Kidney (tissue), 13 donors: ENCODE measurements at regions not wholly inside any gene's neighbourhood (a gene's known extent, or its start where the extent isn't known, plus 50 kb on each side); places are given as distances from the start of the nearest gene placed in this dataset.
A peak's percentile ranks its signal among the peaks of the same experiment; 100 is the strongest.

Source experiments
- DNase-seq, 5 donors: peaks; one replicate each; pipeline ENCODE4 v3.0.0-alpha.2; 2013 to 2020
- FAIRE-seq: peaks from 2 replicates; lab custom pipeline; 2012; peaks lifted over from hg19 to GRCh38; lab: Jason Lieb, UNC
- H3K27ac ChIP-seq, 2 donors: one replicate each; pipeline ENCODE4 v1.7.0; 2013; ENCODE audit warnings: low read depth in 2 of 2, low read length in 2 of 2, inconsistent platforms in 1 of 2
- H3K27me3 ChIP-seq: one replicate; pipeline ENCODE4 v1.7.1; 2013; ENCODE audit warnings: low read length, inconsistent platforms; ENCODE audit not compliant: control insufficient read depth, insufficient read depth
- H3K36me3 ChIP-seq, 3 donors: one replicate each; pipeline versions ENCODE4 v1.7.0 to v1.7.1; 2013; ENCODE audit warnings: low read length in 3 of 3, control low read depth in 1 of 3, inconsistent platforms in 1 of 3; ENCODE audit not compliant: insufficient read depth in 3 of 3, control insufficient read depth in 2 of 3
- H3K4me1 ChIP-seq, 3 donors: one replicate each; pipeline versions ENCODE4 v1.7.0 to v1.7.1; 2013; ENCODE audit warnings: low read length in 3 of 3, inconsistent platforms in 1 of 3, low read depth in 1 of 3; ENCODE audit not compliant: control insufficient read depth in 2 of 3, insufficient read depth in 2 of 3
- H3K4me3 ChIP-seq, 3 donors: one replicate each; pipeline versions ENCODE4 v1.7.0 to v1.8.1; 2013; ENCODE audit warnings: low read length in 3 of 3, control low read depth in 1 of 3, inconsistent platforms in 1 of 3
- H3K9ac ChIP-seq, 3 donors: one replicate each; pipeline versions ENCODE4 v1.7.0 to v1.7.1; 2013; ENCODE audit warnings: low read length in 3 of 3, control low read depth in 1 of 3, inconsistent platforms in 1 of 3
- H3K9me3 ChIP-seq, 3 donors: one replicate each; pipeline versions ENCODE4 v1.7.0 to v1.7.1; 2013; ENCODE audit warnings: low read length in 3 of 3, control low read depth in 1 of 3, inconsistent platforms in 1 of 3; ENCODE audit not compliant: control insufficient read depth in 2 of 3, insufficient read depth in 1 of 3
- intact Hi-C: fragments of 100-400 bp; cut with DNase I; formaldehyde crosslinking; loops from one replicate; pipeline ENCODE4 v1.11.1; 2022
- TF ChIP-seq, protein P1 (sequence below): IDR thresholded peaks from 3 replicates; pipeline ENCODE4 v1.5.1; 2012; ENCODE audit warnings: mild to moderate bottlenecking, moderate library complexity, borderline replicate concordance; ENCODE audit not compliant: insufficient read depth; ENCODE audit errors: extremely low read depth
- donor health status: control.
- donor health status: control.
- donor health status: control.
- donor health status: control.
- donor health status: control.
- donor health status: DM: yes; HTN: yes; CAD: no.
- donor health status: Normal renal cell carcinoma (clear cell type).

DNA sequence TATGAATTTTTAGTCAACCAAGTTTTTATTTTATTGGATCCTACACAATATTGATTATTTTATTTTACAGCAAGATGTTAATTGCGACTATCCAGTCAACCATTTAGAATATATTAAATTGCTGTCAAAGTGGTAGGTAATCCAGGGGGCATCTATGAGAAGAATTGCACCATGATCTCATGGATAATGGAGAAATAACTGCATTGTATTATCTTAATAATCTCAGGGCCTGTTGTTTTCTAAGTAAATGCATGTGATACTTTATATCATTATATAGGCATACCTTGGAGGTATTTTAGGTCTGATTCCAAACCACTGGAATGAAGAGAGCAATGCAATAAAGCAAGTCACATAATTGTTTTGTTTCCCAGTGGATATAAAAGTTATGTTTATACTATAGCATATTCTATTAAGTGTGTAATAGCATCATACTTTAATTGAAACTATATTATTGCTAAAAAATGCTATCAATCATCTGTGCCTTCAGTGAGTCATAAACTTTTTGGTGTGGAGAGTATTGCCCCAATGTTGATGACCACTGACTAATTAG lies 595.4 kb upstream of the CHORDC1 start:
- TF ChIP-seq, protein P1, sequence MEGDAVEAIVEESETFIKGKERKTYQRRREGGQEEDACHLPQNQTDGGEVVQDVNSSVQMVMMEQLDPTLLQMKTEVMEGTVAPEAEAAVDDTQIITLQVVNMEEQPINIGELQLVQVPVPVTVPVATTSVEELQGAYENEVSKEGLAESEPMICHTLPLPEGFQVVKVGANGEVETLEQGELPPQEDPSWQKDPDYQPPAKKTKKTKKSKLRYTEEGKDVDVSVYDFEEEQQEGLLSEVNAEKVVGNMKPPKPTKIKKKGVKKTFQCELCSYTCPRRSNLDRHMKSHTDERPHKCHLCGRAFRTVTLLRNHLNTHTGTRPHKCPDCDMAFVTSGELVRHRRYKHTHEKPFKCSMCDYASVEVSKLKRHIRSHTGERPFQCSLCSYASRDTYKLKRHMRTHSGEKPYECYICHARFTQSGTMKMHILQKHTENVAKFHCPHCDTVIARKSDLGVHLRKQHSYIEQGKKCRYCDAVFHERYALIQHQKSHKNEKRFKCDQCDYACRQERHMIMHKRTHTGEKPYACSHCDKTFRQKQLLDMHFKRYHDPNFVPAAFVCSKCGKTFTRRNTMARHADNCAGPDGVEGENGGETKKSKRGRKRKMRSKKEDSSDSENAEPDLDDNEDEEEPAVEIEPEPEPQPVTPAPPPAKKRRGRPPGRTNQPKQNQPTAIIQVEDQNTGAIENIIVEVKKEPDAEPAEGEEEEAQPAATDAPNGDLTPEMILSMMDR: no peak
- Histone ChIP-seq H3K27ac (no peak overlapping the region), H3K4me3 (no peak overlapping the region), H3K9me3 (no peaks in the 10 kb centered on the region), H3K36me3 (no peaks in the 10 kb centered on the region), H3K27me3 (no peaks in the 10 kb centered on the region), H3K9ac (no peak overlapping the region), H3K4me1 (no peaks in the 10 kb centered on the region)
- DNase-seq: no peak
- FAIRE-seq: no peak
- intact Hi-C loops: no loop called here

DNA sequence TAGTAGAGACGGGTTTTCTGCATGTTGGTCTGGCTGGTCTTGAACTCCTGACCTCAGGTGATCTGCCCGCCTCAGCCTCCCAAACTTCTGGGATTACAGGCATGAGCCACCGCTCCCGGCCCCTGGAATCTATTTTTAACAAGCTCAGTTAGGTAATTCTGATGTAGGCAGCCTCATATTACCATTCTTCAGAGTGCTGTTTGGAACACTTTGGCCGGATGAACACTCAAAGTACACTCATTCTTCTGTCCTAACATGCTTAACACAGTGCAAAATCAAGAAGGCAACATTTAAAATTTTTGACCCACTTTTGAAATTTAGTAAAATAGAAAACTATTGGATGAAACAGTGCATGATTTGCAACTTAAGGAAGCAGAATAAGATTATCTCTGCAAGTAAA lies 586.7 kb upstream of the CHORDC1 start:
- Histone ChIP-seq H3K9me3 (no peaks in the 10 kb centered on the region), H3K27me3 (no peaks in the 10 kb centered on the region), H3K4me1 (no peaks in the 10 kb centered on the region), H3K36me3 (no peaks in the 10 kb centered on the region), H3K27ac (no peak overlapping the region), H3K9ac (no peak overlapping the region), H3K4me3 (no peak overlapping the region)
- TF ChIP-seq, protein P1: no peak
- DNase-seq (no peak), FAIRE-seq (no peak)
- intact Hi-C loops: no loop called here

DNA sequence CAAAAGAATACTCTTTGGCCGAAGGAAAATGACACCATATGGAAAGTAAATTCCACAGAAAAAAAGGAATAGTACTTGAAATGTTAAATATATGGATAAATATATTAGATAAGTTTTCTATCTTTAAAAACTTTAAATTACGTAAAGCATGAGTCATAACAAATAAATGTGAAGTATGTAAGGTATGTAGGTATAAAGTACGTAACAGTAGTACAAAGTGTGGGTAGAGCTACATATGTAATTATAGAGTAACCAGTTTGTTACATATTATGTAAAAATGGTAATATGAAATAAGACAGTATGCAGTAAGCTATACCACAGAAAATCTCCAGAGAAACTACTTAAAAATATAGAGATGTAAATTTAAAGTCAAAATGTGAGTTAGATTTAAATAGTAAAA lies 582.3 kb upstream of the CHORDC1 start:
- TF ChIP-seq, protein P1: no peak
- Histone ChIP-seq H3K9ac (no peak overlapping the region), H3K27ac (no peak overlapping the region), H3K27me3 (no peaks in the 10 kb centered on the region), H3K9me3 (no peaks in the 10 kb centered on the region), H3K36me3 (no peaks in the 10 kb centered on the region), H3K4me1 (no peaks in the 10 kb centered on the region), H3K4me3 (no peak overlapping the region)
- FAIRE-seq (no peak), DNase-seq (no peak)
- intact Hi-C loops: no loop called here

DNA sequence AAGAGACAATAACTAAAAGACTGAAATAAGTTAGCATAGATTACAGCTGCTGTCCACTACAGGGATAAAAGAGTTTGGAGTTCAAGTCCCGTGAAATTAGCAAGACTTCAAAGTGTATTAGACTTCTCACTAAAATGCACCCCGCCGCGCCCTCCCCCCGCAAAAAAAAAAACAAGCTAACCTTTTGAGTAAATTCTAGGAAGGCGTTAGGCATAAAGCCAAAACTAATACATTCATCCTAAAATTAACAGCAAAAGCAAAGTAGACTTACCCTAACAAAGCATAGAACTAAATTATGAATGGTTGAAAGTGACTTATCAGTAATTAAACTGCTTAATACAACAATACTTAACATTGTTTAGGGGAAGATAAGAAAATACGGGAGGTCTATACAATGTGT lies 581.0 kb upstream of the CHORDC1 start:
- Histone ChIP-seq H3K36me3 (no peaks in the 10 kb centered on the region), H3K9me3 (no peaks in the 10 kb centered on the region), H3K4me3 (no peak overlapping the region), H3K9ac (no peak overlapping the region), H3K27ac (no peak overlapping the region), H3K4me1 (no peaks in the 10 kb centered on the region), H3K27me3 (no peaks in the 10 kb centered on the region)
- FAIRE-seq: no peak
- DNase-seq: peak in 1 of 5 donors; percentile 3
- TF ChIP-seq, protein P1: no peak
- intact Hi-C loops: no loop called here
